WTC11 (cell line): ENCODE measurements at regions not wholly inside any gene's neighbourhood (a gene's known extent, or its start where the extent isn't known, plus 50 kb on each side); places are given as distances from the start of the nearest gene placed in this dataset.

Experiments used
- ATAC-seq: fragments of 200-7000 bp; cut with Tn5 transposase; 2 replicates; pipeline ENCODE4 v1.10.0; 2021; ENCODE audit warnings: mild to moderate bottlenecking, moderate library complexity
- CTCF ChIA-PET: fragments of 300-600 bp; sonication (Branson Sonifier 250); formaldehyde crosslinking; loops from one replicate; lab custom pipeline; 2021; ENCODE audit warnings: antibody characterized with exemption; lab: Charles Lee
- POLR2A ChIA-PET: fragments of 350-600 bp; sonication (Branson Sonifier 250); formaldehyde crosslinking; loops from one replicate; lab custom pipeline; 2021; ENCODE audit warnings: antibody characterized with exemption; lab: Charles Lee
- DNase-seq: peaks from one replicate; pipeline ENCODE4 v3.0.0; 2021; ENCODE audit warnings: low spot score
- H3K27ac Mint-ChIP-seq: 2 replicates; pipeline ENCODE4 v1.8.0; 2021; ENCODE audit warnings: mixed read lengths
- H3K27me3 Mint-ChIP-seq: 2 replicates; pipeline ENCODE4 v1.8.0; 2021; ENCODE audit warnings: low read depth, mild to moderate bottlenecking, moderate library complexity, mixed read lengths
- H3K36me3 Mint-ChIP-seq: 2 replicates; pipeline ENCODE4 v1.8.0; 2021; ENCODE audit warnings: mixed read lengths
- H3K4me1 Mint-ChIP-seq: 2 replicates; pipeline ENCODE4 v1.8.0; 2022; ENCODE audit warnings: mixed read lengths
- H3K4me3 Mint-ChIP-seq: 2 replicates; pipeline ENCODE4 v1.8.0; 2021; ENCODE audit warnings: mild to moderate bottlenecking, moderate library complexity, mixed read lengths
- H3K9me3 Mint-ChIP-seq: 2 replicates; pipeline ENCODE4 v1.8.0; 2021; ENCODE audit warnings: mixed read lengths
- AFF4 ChIP-seq: sonication (generic); formaldehyde crosslinking; IDR thresholded peaks from 2 replicates; pipeline ENCODE4 v1.8.1; 2023; ENCODE audit warnings: mild to moderate bottlenecking, missing genetic modification reagents, borderline replicate concordance
- ARID4B ChIP-seq: sonication (generic); formaldehyde crosslinking; IDR thresholded peaks from 2 replicates; pipeline ENCODE4 v1.8.0; 2023; ENCODE audit warnings: missing genetic modification reagents, mild to moderate bottlenecking, borderline replicate concordance
- CBFB ChIP-seq: sonication (generic); formaldehyde crosslinking; IDR thresholded peaks from 2 replicates; pipeline ENCODE4 v1.8.1; 2022; ENCODE audit warnings: mild to moderate bottlenecking, low read depth, missing genetic modification reagents
- E2F4 ChIP-seq: sonication (generic); formaldehyde crosslinking; IDR thresholded peaks from 2 replicates; pipeline ENCODE4 v1.8.1; 2022; ENCODE audit warnings: low read depth, mild to moderate bottlenecking, moderate library complexity, missing genetic modification reagents, borderline replicate concordance
- ESRRA ChIP-seq: sonication (generic); formaldehyde crosslinking; IDR thresholded peaks from 2 replicates; pipeline ENCODE4 v1.8.1; 2022; ENCODE audit warnings: mild to moderate bottlenecking, missing genetic modification reagents, borderline replicate concordance
- FOXP1 ChIP-seq: sonication (generic); formaldehyde crosslinking; IDR thresholded peaks from 2 replicates; pipeline ENCODE4 v1.8.0; 2022; ENCODE audit warnings: missing genetic modification reagents, mild to moderate bottlenecking, moderate library complexity, borderline replicate concordance
- GABPB1 ChIP-seq: sonication (generic); formaldehyde crosslinking; IDR thresholded peaks from 2 replicates; pipeline ENCODE4 v1.8.1; 2023; ENCODE audit warnings: mild to moderate bottlenecking, missing genetic modification reagents
- MAX ChIP-seq: sonication (generic); formaldehyde crosslinking; IDR thresholded peaks from 2 replicates; pipeline ENCODE4 v1.8.0; 2022; ENCODE audit warnings: mild to moderate bottlenecking, missing genetic modification reagents
- PREB ChIP-seq: sonication (generic); formaldehyde crosslinking; IDR thresholded peaks from 2 replicates; pipeline ENCODE4 v1.8.1; 2022; ENCODE audit warnings: mild to moderate bottlenecking, missing genetic modification reagents, moderate library complexity, borderline replicate concordance
- PRRX2 ChIP-seq: fragments of 250-450 bp; sonication (Bioruptor Pico); IDR thresholded peaks from 2 replicates; pipeline ENCODE4 v1.8.0; 2021; ENCODE audit warnings: mild to moderate bottlenecking
- TEAD4 ChIP-seq: sonication (generic); formaldehyde crosslinking; IDR thresholded peaks from 2 replicates; pipeline ENCODE4 v1.8.0; 2022; ENCODE audit warnings: mild to moderate bottlenecking, missing genetic modification reagents
- USF2 ChIP-seq: sonication (generic); formaldehyde crosslinking; IDR thresholded peaks from 2 replicates; pipeline ENCODE4 v1.8.1; 2023; ENCODE audit warnings: mild to moderate bottlenecking, missing genetic modification reagents, moderate library complexity
- ZNF425 ChIP-seq: fragments of 250-450 bp; sonication (Bioruptor Pico); conservative IDR thresholded peaks from 2 replicates; pipeline ENCODE4 v1.9.0; 2021; ENCODE audit warnings: mild to moderate bottlenecking
- ZNF532 ChIP-seq: fragments of 250-450 bp; sonication (Bioruptor Pico); IDR thresholded peaks from 2 replicates; pipeline ENCODE4 v1.9.0; 2021; ENCODE audit warnings: mild to moderate bottlenecking, borderline replicate concordance

- ChIA-PET POLR2A (no interaction called here), CTCF (no interaction called here)
- no peak overlapping the region for H3K27ac Mint-ChIP-seq
- peaks cover 86% of the 10 kb centered on the region for H3K9me3 Mint-ChIP-seq
- DNase-seq, result no peak
- H3K4me1 Mint-ChIP-seq, result no peaks in the 10 kb centered on the region
- no peak for ATAC-seq
- TF ChIP-seq GABPB1 (CRISPR knock-in tag) (no peak), AFF4 (CRISPR knock-in tag) (no peak), E2F4 (CRISPR knock-in tag) (no peak)
- H3K27me3 Mint-ChIP-seq, result peaks cover 17% of the 10 kb centered on the region
- no peak overlapping the region for H3K4me3 Mint-ChIP-seq
- peaks cover 75% of the 10 kb centered on the region for H3K36me3 Mint-ChIP-seq
These were observed 373.1 kb downstream of the TMEM114 start for GRCh38 chr16:8217201-8217600.

GRCh38 chr16:8204769-8205168, 385.5 kb downstream of the TMEM114 start:
- ChIA-PET POLR2A (no interaction called here), CTCF (no interaction called here)
- Mint-ChIP-seq H3K27ac (no peak overlapping the region), H3K4me3 (no peak overlapping the region), H3K9me3 (peaks cover 88% of the 10 kb centered on the region), H3K36me3 (peaks cover 57% of the 10 kb centered on the region), H3K27me3 (peaks cover 2% of the 10 kb centered on the region; the same call in 1 of the 2 replicates), H3K4me1 (no peaks in the 10 kb centered on the region)
- DNase-seq (no peak), ATAC-seq (no peak)
- no peak for TF ChIP-seq CBFB (CRISPR knock-in tag)
- TF ChIP-seq ZNF532, result no peak
- no peak for TF ChIP-seq ZNF425 (CRISPR knock-in tag)
- TF ChIP-seq USF2, result no peak
- no peak for TF ChIP-seq PRRX2 (CRISPR knock-in tag)
- TF ChIP-seq TEAD4, result no peak
- no peak for TF ChIP-seq ESRRA (CRISPR knock-in tag)
- no peak for TF ChIP-seq FOXP1
- TF ChIP-seq PREB (CRISPR knock-in tag), result no peak
- TF ChIP-seq ARID4B (CRISPR knock-in tag), result no peak
- TF ChIP-seq MAX, result no peak
